HG02798 (cell line): ENCODE measurements at regions not wholly inside any gene's neighbourhood (a gene's known extent, or its start where the extent isn't known, plus 50 kb on each side); places are given as distances from the start of the nearest gene placed in this dataset.
"Not testable (repeated sequence)": the region's sequence is repeated elsewhere in the genome, so short reads cannot be mapped to it uniquely, and the experiment has no call there.

Experiments
- ATAC-seq: cut with Tn5 transposase; IDR thresholded peaks from one replicate; pipeline ENCODE4 v1.9.1; 2021; ENCODE audit warnings: mild to moderate bottlenecking; ENCODE audit not compliant: unreplicated experiment, poor library complexity

DNA sequence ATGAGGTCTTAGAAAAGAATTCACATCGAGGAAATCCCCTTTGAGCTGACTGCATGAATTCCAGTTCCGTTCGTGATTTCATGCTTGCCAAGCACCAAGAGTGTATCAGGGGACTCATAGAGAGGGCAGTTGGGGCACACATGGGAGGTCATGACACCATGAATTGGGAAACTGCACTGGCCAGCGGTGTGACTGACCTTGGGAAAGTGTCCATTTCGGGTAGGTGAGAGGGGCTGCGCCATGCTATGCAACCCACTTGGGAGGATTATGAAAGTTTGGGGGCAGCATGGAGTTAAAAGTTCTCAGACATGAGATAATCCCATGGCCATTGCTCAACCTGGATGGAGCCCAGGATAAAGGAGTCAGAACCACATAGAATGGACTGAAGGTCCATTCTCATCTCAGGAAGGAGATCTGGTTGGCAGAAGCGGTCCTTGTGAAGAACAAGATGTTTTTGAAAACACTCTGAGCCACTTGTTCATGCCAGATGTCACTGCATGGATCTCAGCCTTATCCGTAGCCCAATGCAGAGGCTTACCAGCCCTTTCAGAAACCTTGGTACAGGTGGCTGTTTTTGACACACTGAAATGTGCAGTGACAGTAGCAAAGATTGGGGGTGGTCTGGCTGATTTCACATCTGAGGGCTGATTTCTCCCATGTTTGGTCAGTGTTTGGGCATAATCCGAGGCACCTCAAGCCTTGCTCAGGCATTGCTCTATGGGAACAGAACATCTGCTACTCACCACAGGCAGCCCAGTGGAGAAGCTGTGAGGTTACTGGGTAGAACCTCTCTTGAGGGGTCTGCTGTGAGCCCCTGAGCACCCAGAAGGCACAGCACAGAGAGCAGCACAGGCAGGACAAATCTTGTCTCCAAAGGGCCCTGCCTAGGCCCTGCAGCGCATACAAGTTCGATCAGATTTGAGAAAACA lies 252.3 kb downstream of the CXCL12 start:
- no peak for ATAC-seq

DNA sequence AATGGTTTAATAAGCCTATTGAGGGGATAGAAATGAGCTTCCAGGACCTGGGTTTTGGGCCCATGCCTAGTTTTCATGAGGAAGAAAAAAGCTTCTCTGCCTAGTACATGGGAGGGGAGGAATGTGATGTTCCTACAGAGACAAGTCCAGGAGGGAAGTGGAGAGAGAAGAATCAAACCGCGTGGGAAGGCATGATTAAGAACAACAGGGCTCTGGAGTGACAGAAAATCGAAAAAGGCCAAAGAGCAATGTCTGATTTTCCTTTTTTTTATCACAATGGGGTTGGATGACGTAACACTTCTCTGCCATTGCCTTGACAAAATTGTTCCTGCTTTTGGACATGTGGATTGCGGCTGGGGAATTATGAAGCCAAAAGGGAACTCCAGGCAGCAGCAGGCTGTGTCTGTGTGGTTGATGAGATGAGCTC lies 258.6 kb downstream of the CXCL12 start:
- ATAC-seq = no peak

DNA sequence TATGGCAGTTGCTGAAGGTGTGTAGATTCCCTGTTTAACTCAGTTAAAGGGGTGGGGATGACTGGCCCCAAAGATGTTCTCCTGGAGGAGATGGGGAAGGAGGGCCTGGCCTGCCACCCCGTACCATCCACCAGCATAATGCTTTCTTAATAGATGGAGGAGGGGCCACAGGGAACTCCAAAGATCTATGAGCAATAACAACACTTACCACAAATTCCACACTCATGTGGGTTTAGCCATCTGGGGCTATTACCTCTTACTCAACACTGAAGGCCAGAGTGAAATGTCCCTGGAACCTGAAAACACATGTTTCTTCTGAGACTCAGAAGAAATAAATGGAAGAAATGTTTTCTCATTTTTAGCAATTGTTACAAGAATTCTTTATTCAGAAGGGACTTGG lies 259.0 kb downstream of the CXCL12 start:
- ATAC-seq = no peak

DNA sequence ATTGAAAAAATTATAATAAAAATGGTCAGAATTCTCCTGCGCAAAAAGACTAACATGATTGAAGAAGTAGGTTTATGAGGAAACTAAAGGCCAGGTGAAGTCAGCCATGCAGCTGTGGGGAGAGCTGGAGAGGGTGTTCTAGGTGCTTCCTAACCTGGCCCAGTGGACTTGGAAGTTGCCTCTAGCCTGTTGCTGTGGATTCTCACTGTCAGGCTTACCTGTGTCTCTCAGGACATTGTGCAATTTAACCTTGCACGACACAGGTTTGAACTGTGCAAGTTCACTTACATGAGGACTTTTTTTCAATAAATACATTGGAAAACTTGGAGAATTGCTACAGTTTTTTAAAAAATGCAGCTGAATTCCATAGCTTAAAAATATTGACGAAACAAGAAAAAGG lies 266.4 kb downstream of the CXCL12 start:
- no peak for ATAC-seq

DNA sequence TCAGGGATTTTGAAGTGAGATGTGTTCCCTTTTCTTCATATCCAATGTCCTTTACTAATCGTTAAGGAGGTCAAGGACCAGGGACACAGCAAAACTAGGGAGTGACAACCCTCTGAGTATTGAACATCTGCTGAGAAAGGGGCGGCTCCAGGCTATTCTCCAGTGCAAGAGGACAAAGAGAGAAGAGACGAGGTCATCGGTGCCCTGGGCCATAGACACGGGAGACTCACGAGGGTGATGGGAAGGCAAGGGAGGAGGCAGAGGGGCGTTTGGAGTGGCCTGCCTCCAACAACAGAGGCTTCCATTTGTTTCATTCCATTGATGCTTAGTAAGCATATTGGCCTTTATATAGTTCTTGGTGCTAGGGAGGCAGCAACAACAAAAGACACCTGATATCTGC lies 268.4 kb downstream of the CXCL12 start:
- no peak for ATAC-seq

DNA sequence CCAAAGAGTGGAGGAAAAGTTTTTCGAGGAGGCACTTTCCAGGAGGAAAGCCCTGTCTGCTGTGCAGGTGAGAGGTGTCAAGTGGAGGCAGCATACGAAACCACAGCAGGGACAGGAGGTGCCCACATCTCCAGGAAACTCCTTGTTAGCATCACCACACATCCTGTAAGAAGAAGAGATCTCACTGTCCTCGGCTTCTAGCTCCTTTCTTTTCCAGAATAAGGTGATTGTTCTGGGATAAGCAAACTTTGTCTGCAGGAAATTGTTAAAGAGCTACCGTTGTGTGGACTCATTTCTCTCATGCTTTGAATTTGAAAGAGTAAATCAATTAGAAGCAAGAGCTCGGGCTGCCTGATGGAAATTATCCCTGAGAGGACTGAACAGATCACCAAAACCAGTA lies 269.4 kb downstream of the CXCL12 start:
- no peak for ATAC-seq

DNA sequence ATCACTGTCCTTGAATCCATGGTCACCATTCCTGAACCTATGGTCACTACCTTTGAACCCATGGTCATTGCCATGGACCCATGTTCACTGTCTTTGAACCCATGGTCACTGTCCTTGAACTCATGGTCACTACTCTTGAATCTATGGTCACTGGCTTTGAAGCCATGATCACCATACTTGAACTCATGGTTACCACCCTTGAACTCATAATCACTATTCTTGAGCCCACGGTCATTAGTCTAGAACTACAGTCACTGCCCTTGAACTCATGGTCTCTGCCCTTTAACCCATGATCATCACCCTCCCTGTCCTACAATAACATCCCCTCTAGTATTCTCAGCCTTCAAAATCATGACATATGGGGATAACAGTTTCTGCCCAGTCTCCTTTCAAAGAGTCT lies 270.5 kb downstream of the CXCL12 start:
- no peak for ATAC-seq

DNA sequence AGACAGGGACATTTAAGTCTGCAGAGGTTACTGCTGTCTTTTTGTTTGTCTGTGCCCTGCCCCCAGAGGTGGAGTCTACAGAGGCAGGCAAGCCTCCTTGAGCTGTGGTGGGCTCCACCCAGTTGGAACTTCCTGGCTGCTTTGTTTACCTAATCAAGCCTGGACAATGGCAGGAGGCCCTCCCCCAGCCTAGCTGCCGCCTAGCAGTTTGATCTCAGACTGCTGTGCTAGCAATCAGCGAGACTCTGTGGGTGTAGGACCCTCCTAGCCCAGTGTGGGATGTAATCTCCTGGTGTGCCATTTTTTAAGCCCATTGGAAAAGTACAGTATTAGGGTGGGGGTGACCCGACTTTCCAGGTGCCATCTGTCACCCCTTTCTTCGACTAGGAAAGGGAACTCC lies 272.6 kb downstream of the CXCL12 start:
- ATAC-seq = not testable (repeated sequence)

DNA sequence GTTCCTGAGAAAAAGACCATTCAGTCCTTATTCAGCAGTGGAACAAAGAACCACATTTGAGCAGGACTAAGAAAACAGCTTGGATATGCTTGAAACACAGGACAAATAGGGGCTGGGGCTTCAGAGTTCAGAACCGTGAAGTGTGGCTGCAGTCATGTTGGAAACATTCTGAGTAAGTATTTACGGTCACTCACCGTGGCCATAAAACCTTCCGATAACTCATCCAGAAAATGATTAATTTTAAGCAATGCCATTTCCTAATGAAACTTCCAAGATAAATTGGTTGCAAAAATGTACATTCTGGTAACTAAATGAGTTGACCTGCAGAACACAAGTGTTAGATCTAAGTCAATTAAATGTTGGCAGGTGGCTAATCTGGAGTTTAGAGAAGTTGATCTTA lies 279.2 kb downstream of the CXCL12 start:
- no peak for ATAC-seq

DNA sequence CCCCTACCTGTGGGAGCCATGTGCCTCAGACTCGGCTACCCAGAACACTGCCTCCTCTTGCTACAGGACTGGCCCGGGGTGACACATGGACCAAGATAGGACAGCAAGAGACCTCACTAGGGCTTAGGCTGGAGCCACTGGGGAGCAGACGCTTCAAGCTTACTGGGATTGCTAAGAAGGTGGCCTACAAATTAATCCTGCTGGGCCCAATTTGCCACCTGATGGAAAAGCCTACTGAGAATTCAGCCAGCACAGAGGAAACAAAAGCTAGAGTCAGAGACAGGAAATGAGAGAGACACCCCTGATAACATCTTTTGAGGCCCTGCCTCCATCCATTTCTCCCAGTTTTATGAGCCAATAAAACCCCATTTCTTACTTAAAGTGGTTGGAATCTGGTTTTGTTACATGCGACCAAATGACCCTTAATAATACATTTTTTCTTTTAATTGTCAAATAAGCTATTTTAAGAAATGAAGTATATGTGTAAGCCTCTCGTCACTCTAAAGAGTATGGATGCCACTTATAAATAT lies 282.1 kb downstream of the CXCL12 start:
- no peak for ATAC-seq

DNA sequence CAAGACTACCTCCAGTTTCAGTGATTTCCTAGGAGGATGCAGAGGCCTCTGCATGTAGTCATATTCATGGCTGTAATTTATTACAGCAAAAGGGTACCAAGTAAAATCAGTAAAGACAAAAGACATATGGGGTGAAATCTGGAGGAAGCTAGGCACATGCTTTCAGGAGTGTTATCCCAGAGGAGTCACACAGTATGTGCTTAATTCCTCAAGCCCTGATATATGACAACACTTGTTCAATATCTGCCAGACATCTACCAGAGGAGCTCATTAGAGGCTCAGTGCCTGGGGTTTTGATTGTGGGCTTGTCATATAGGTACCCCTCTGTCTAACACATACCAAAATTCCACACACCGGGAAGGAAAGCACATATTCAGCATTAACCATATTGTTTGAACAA lies 283.8 kb downstream of the CXCL12 start:
- ATAC-seq = no peak

DNA sequence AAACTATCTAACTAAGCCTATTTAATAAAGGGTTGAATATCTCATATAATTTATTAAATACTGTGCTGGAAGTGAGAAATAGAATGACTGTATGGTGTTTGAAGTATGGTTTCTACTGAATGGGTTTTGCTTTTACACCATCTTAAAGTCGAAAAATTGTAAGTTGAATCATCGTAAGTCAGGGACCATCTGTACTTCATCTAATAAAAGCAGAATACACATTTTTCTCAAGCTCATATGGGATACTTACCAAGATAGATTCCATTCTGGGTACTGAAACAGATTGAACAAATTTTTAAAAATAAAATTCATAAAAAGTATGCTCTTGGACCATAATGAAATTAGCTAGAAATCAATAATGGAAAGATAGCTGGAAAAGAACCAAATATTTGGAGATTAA lies 285.4 kb downstream of the CXCL12 start:
- no peak for ATAC-seq

DNA sequence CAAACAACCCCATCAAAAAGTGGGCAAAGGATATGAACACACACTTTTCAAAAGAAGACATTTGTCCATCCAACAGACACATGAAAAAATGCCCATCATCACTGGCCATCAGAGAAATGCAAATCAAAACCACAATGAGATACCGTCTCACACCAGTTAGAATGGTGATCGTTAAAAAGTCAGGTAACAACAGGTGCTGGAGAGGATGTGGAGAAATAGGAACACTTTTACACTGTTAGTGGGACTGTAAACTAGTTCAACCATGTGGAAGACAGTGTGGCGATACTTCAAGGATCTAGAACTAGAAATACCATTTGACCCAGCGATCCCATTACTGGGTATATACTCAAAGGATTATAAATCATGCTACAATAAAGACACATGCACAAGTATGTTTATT lies 288.7 kb downstream of the CXCL12 start:
- ATAC-seq = not testable (repeated sequence)

DNA sequence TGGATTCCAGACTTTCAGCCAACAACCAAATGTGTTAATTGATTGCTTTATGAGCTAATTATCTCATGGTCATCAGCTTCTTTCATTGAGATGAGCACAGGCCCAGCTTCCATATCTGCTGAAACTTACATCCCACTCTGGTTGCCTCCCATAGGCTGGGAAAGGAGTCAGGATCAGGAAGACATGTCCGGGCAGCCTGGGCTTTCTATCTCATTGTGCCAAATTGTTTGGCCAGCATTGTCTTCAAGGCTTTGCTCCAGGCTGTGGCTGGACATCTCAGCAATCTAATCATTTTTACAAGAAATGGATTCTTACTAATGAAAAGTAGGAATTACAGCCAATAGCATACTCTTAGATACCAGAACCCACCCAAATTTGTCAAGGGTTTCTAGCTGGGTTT lies 295.2 kb downstream of the CXCL12 start:
- ATAC-seq = no peak

DNA sequence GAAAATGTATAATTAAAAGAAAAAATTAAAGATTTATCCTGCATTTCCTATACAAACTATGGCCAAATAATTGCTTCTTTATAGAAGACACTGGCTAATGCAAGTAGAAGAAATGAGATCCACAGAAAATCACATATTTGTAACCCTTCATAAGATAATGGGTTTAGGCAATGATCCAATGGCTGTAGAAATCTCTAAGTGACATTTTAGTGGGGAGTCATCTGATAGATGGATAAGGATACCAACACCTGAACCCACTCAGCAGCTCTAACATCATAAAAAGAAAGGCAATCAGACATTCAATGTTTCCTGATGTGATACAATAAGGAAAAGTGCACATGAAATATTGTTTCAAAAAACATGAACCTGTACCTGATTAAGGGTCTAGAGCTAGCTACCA lies 297.5 kb downstream of the CXCL12 start:
- ATAC-seq = no peak

DNA sequence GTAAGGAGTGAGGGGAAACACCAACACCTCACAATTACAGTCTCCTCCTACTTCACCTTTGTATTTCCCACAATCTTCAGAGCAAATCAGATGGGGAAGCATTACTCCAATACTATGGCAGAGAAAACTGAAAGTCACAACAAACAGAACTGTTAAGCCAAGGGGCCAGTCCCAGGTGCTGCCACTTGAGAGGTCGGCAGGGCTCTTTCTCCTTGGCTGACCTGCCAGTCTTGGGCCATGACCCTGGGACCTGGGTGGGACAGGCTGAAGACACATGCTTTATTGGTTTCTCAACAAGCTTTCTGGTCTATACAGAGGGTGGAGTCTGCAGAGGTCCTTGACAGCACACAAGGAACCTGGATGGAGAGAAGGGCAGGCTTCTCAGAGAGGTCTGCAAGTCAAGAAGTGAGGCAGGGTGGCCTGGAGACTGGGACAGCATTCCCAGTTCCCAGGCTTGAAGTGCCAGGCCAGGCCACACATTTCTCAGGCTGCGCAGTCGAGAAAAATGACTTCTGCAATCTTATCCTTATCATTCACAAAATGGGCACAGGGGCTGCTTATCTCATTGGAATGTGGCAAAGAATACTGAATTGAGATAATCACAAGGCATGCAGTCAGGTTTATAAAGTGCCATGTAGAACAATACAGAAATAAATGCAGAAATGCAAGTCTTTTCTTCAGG lies 301.0 kb downstream of the CXCL12 start:
- ATAC-seq = no peak

DNA sequence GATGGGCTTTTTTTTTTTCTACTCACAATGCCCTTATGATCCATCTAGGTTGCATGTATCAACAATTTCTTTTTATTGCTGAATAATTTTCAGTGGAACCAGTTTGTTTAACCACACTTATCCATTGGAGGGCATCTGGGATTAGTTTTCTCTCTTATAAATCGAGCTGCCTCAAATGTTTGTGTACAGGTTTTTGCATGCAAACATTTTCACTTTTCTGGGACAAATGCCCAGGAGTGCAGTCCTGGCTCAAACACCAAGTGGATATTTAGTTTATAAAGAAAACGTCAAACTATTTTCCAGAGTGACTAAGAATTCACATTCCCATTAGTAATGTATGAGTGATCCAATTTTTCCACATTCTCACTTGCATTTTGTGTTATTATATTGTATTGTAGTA lies 313.4 kb downstream of the CXCL12 start:
- no peak for ATAC-seq

DNA sequence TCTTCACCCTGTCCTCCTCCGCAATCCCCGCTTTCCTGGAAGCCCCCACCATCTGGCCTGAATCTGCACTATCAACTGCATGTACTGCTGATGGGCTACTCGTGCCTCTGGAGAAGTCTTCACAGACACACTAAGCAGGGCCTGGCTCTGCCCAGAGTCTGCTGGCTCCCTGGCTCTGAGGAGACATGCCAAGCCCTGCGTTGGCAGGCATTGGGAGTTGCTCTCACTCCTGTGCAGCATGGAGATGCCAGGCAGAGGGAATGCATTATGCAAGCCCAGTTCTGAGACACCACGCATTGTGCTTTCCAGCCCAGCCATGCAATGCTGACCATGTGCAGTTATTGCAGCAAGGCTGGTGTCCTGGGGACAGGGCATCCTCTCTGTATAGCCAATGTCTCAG lies 314.6 kb downstream of the CXCL12 start:
- ATAC-seq = no peak

DNA sequence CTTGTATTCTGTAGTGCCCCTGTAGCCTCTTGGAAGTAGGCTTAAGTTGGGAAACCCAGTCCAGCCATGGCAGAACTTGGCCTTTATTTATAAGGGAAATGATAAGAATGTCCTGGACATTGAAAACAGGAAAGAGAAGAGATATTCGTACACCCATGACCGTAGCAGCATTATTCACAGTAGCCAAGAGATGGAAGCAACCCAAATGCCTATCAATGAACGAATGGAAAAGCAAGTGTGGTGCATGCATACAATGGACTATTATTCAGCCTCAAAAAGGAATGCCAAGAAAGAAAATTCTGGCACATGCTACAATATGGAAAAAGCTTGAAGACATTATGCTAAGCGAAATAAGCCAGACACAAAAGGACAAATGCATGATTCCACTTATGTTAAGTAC lies 315.3 kb downstream of the CXCL12 start:
- ATAC-seq = no peak

DNA sequence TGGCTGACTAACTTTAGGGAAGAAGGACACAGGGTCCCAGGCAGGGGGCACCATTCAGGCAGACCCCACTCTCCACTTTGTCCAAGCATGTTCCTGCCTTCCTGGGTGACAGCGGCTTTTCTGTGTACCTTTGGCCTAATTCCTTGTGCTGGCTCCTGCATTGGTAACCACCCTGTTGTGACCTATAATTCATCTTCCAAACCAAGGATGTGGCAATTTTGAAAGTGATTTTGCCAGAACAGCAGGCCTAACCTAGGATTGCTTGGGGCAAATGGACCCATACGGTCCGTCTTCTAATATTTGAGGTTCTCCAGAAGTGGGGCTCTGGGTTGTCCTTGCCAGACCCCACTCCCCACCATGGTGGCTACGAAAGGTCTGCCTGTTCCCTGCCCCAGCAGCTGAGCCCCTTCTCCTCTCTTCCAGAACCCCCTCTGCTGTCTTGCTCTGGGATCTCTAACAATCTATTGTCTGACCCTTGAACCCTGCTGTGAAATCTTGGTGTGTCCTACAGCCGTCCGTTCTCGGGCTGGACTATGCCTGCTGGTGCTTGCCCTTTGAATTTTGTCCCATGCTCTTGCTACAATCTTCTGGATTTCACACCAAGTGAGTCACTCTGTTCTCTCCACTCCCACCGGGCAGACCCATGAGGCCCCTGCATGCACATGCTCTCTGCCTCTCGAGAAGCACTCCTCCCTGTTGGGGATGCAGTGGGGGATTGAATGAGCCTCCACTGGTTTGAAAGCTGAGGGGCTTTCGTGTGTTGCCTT lies 316.0 kb downstream of the CXCL12 start:
- ATAC-seq = no peak

DNA sequence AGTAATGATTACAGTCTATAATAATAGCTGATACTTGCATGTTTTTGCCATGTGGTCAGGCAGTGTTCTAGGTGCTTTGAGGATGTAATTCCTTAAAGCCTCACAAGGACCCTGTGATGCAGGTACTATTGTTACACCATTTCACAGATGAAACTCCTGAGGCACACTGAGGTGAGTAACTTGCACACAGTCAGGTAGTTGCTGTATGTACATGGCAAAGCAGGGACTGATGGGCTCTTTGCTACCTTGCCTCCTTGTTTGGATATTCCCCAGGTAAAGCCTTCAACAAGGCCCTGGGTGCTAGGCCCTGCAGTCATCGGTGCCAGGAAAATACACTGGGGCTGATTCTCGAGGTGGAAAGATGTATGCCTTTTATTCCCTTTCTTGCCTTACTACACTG lies 317.5 kb downstream of the CXCL12 start:
- ATAC-seq = no peak
